ENCODE measurements at regions not wholly inside any gene's neighbourhood (a gene's known extent, or its start where the extent isn't known, plus 50 kb on each side); places are given as distances from the start of the nearest gene placed in this dataset.

- no peaks in the 10 kb centered on the region for H3K9me3 ChIP-seq
- DNase-seq, result no peak
- no peaks in the 10 kb centered on the region for H3K36me3 ChIP-seq
- no peaks in the 10 kb centered on the region for H3K4me1 ChIP-seq
- no peaks in the 10 kb centered on the region for H3K27me3 ChIP-seq
- intact Hi-C loops (cut with DNase I), result no loop called here
- WGBS, 2 donors, result 63 to 89% methylated on average over 4 of the region's 4 CpGs
- no peak overlapping the region for H3K27ac ChIP-seq
- TF ChIP-seq POLR2AphosphoS5 (IDR thresholded peaks at IDR 0.05), result no peak
- TF ChIP-seq EP300 (IDR thresholded peaks at IDR 0.05), result no peak
- no peak for TF ChIP-seq POLR2A (IDR thresholded peaks at IDR 0.05)
- TF ChIP-seq CTCF (IDR thresholded peaks at IDR 0.05), result no peak
- H3K4me3 ChIP-seq, result no peak overlapping the region
Observed at GRCh38 chr10:22792161-22792560, 77.8 kb upstream of the PIP4K2A start.

GRCh38 chr10:22791665-22792064 is 77.3 kb upstream of the PIP4K2A start:
- Histone ChIP-seq H3K36me3 (no peaks in the 10 kb centered on the region), H3K9me3 (no peaks in the 10 kb centered on the region), H3K4me1 (no peaks in the 10 kb centered on the region), H3K27ac (no peak overlapping the region), H3K27me3 (no peaks in the 10 kb centered on the region), H3K4me3 (no peak overlapping the region)
- intact Hi-C loops (cut with DNase I), result no loop called here
- whole genome bisulfite sequencing, 2 donors, result 68 to 86% methylated on average over 5 of the region's 5 CpGs
- no peak for DNase-seq
- TF ChIP-seq CTCF (IDR thresholded peaks at IDR 0.05), result no peak
- no peak for TF ChIP-seq POLR2AphosphoS5 (IDR thresholded peaks at IDR 0.05)
- TF ChIP-seq EP300 (IDR thresholded peaks at IDR 0.05), result no peak
- TF ChIP-seq POLR2A (IDR thresholded peaks at IDR 0.05), result no peak

- intact Hi-C loops (cut with DNase I), result no loop called here
- no peak overlapping the region for H3K4me3 ChIP-seq
- TF ChIP-seq EP300 (IDR thresholded peaks at IDR 0.05), result no peak
- no peak for TF ChIP-seq CTCF (IDR thresholded peaks at IDR 0.05)
- TF ChIP-seq POLR2AphosphoS5 (IDR thresholded peaks at IDR 0.05), result no peak
- no peak for TF ChIP-seq POLR2A (IDR thresholded peaks at IDR 0.05)
- 75 to 82% methylated on average over 1 of the region's 1 CpG for WGBS, 2 donors
- no peaks in the 10 kb centered on the region for H3K9me3 ChIP-seq
- H3K27ac ChIP-seq, result no peak overlapping the region
- H3K36me3 ChIP-seq, result no peaks in the 10 kb centered on the region
- DNase-seq, result no peak
- no peaks in the 10 kb centered on the region for H3K4me1 ChIP-seq
- no peaks in the 10 kb centered on the region for H3K27me3 ChIP-seq
Observed at GRCh38 chr10:22784668-22785067, 70.3 kb upstream of the PIP4K2A start.

- Histone ChIP-seq H3K4me1 (no peaks in the 10 kb centered on the region), H3K36me3 (no peaks in the 10 kb centered on the region), H3K27me3 (no peaks in the 10 kb centered on the region), H3K27ac (no peak overlapping the region), H3K4me3 (no peak overlapping the region), H3K9me3 (no peaks in the 10 kb centered on the region)
- no peak for DNase-seq
- WGBS, 2 donors, result 67 to 87% methylated on average over 3 of the region's 3 CpGs
- TF ChIP-seq POLR2AphosphoS5 (IDR thresholded peaks at IDR 0.05) (no peak), POLR2A (IDR thresholded peaks at IDR 0.05) (no peak), EP300 (IDR thresholded peaks at IDR 0.05) (no peak), CTCF (IDR thresholded peaks at IDR 0.05) (no peak)
- intact Hi-C loops (cut with DNase I), result no loop called here
Observed at GRCh38 chr10:22783807-22784206, 69.4 kb upstream of the PIP4K2A start.

GRCh38 chr10:22780474-22780885 is 66.1 kb upstream of the PIP4K2A start:
- intact Hi-C loops (cut with DNase I), result no loop called here
- Histone ChIP-seq H3K27me3 (no peaks in the 10 kb centered on the region), H3K36me3 (no peaks in the 10 kb centered on the region), H3K4me1 (no peaks in the 10 kb centered on the region), H3K9me3 (no peaks in the 10 kb centered on the region), H3K4me3 (no peak overlapping the region), H3K27ac (no peak overlapping the region)
- no peak for DNase-seq
- no peak for TF ChIP-seq POLR2A (IDR thresholded peaks at IDR 0.05)
- 76 to 84% methylated on average over 5 of the region's 5 CpGs for WGBS, 2 donors
